Hematopoietic multipotent progenitor cell treated with erythropoietin and hydrocortisone succinate and interleukin-3 and kit ligand, for 6 days (in vitro differentiated cells): ENCODE measurements at regions not wholly inside any gene's neighbourhood (a gene's known extent, or its start where the extent isn't known, plus 50 kb on each side); places are given as distances from the start of the nearest gene placed in this dataset.

Source experiments
- DNase-seq: peaks from one replicate; pipeline ENCODE4 v3.0.0-alpha.2; 2015

- no peak for DNase-seq
These were observed 56.3 kb upstream of the ECE1 start for GRCh38 chr1:21346365-21347071.

DNA sequence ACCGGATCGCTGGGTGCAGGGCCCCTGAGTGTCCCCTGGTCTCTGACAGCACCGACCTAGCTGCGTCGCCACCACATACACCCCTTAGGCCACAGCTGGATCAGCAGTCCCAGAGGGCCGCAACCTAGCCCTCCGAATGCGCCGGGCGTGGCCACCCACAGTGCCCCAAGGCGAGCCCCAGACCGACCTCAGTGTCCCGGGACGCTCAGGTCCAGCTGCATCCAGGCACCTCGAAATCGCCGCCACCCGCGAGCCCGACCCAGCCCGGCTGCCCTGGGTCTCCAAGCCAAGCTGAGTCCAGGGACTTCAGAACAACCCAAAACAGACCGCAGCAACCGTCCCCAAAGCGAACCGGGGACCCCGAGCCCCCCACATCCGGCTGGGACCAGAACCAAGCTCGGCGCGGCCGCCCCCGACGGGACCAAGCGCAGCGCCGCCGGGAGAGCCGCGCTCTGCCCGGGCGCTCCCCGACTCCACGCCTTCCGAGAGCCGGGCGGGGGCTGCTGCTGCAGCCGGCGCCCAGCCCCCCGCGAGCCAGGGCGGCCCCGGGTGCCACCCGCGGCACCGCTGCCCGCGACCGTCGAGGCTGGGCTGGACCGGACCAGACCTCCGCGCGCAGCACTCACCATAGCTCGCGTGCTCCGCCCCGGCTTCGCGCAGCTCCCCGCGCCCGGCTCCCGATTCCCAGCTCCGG, 54.6 kb upstream of the ECE1 start:
- no peak for DNase-seq

DNA sequence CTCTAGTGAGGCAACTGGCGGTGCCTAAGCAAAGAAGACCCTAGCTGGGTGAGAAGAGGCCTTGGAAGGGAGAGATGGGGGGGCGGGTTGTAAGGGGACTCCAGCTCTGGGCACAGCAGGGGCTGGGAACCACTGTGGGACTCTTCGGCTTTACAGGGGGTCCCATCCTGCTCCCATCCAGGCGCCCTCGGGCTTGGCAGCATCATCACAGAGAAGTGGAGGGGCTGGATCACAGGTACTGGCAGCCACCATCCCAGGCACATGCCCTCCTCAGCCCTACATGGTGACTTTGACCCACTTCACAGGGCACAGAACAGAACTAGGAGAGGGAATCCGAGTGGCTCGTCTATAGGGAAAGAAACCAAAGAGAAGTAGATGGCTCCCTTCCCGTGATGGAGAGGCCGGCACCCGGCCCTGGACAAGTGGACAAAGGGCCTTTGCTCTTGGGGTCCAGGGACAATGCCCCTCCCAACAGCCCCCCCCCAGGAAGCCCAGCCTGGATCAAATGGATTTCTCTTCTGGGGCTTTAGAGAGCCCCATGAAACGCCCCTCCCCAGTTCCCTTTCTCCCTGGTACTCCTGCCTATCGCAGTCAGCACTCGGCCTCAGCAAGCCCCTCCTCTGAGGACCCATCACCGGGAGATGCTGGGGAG, 54.0 kb upstream of the ECE1 start:
- DNase-seq = no peak

GRCh38 chr1:21342961-21343838, 52.9 kb upstream of the ECE1 start:
- DNase-seq = no peak

DNA sequence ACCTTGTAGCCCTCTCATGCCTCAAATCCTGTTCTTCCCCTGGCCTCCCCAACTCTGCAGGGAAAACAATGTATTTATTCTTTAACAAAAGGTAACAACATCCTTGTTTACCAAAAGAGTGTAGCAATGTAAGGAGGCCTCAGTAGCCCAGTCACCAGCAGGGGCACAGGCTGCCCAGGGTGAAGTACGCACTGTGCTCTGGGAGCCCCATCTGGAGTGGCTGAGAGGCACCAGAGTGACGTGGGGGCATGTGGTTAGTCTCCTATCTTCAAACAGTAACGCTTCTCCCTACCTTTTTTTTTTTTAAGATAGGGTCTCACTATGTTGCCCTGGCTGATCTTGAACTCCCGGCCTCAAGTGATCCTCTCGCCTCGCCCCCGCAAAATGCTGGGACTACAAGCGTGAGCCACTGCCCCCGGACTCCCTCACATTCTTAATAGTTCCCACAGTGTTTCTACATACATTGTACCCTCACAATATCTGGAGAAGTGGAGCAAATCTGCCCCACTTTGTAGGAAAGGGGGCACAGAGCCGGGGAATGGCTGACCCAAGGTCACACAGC, 51.3 kb upstream of the ECE1 start:
- DNase-seq = no peak

DNA sequence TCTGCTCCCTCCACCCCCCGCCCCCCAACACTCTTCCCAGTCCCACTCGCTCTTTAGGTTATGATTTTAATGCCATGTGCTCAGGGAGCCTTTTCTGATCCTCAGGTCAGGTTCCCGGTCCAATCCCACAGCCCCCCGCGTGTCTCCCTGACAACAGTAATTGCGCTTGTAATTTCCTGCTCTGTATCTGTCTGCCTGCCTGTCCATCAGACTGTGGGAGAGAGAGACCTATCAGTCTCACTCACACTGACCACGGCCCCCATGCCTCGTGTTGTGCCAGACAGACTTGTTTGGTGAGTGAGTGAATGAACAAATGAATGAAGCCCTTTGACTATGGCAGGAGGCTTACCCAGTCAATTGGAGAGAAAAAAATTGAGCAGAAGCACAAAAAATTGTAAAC, 50.8 kb upstream of the ECE1 start:
- no peak for DNase-seq

- DNase-seq = peak; percentile 76
These were observed 50.1 kb upstream of the ECE1 start for GRCh38 chr1:21340230-21340945.
